ENCODE measurements at regions not wholly inside any gene's neighbourhood (a gene's known extent, or its start where the extent isn't known, plus 50 kb on each side); places are given as distances from the start of the nearest gene placed in this dataset.

- TF ChIP-seq CTCF (IDR thresholded peaks at IDR 0.05) = no peak
- no peak for TF ChIP-seq POLR2AphosphoS5 (IDR thresholded peaks at IDR 0.05)
Observed at GRCh38 chr14:39593377-39593776, 161.1 kb upstream of the FBXO33 start.
